ENCODE measurements at regions not wholly inside any gene's neighbourhood (a gene's known extent, or its start where the extent isn't known, plus 50 kb on each side); places are given as distances from the start of the nearest gene placed in this dataset.

DNA sequence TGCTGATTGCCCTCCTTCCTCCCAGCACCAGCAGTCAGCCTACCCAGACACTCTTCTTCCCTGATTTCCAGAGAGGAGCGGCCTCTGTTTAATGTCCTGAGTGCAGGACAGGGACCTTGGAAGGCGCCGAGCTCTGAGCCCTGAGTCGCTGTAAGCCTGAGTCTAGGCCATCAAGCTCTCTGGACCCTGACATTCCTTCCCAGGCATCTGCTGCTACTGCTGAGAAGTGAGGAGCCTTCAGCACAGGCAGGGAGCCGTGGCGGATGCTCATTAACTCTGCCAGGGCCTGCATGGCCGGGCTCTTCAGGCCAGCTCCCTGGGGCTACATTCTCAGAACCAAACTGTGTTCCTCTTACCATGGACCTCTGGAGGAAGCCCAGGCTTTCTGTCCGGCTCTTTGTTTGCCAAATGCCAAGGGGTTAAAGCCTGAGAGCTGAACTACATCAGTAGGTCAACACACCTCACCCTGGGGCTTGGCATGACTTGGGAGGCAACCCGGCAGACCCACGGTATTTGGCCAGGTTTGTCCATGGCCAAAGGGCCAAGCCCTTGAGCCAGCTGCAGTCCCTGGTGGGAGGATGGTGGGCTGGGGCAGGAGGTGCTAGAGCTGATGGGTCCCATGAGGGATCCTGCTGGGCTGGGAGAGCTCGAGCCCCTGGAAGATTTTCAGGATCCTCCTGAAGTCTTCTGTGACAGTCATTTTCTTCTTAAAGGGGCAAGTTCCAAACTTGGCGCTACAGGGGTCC lies 721.4 kb downstream of the BRD1 start:
- DNase-seq (ENCODE audit: low read depth in 2 of 3, low spot score in 2 of 3): no peak

GRCh38 chr22:49104434-49104833 lies 723.2 kb downstream of the BRD1 start:
- DNase-seq (ENCODE audit: low read depth in 2 of 3, low spot score in 2 of 3): no peak

- DNase-seq (ENCODE audit: low read depth in 2 of 3, low spot score in 2 of 3): no peak
Measured at GRCh38 chr22:49103314-49104059, 724.2 kb downstream of the BRD1 start.

- DNase-seq (ENCODE audit: low read depth in 2 of 3, low spot score in 2 of 3): no peak
Measured at GRCh38 chr22:49102367-49102766, 725.3 kb downstream of the BRD1 start.

- no peak for DNase-seq (ENCODE audit: low read depth in 2 of 3, low spot score in 2 of 3)
Measured at GRCh38 chr22:49101873-49102272, 725.8 kb downstream of the BRD1 start.

- DNase-seq (ENCODE audit: low read depth in 2 of 3, low spot score in 2 of 3): no peak
Measured at GRCh38 chr22:49101225-49101624, 726.4 kb downstream of the BRD1 start.

DNA sequence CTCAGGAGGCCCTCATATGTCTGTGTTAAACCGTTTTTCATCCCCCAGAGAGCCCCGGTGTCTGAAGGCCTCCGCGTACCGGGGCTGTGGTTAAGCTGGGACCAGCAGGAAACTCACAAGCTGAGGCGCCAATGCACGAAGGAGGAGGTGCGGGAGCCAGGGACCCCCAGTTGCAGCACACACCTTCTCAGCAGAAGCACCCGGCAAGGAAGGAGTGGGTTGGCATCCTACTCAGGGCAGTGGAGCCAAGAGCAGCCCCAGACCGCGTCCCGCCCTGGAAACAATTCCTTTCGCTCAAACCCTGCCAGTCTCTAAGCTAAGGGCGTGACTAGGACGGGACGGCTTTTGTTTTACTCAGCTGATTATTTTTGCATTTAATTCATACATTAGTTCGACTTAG lies 726.9 kb downstream of the BRD1 start:
- DNase-seq (ENCODE audit: low read depth in 2 of 3, low spot score in 2 of 3): no peak

- DNase-seq (ENCODE audit: low read depth in 2 of 3, low spot score in 2 of 3): no peak
Measured at GRCh38 chr22:49100316-49100715, 727.4 kb downstream of the BRD1 start.

DNA sequence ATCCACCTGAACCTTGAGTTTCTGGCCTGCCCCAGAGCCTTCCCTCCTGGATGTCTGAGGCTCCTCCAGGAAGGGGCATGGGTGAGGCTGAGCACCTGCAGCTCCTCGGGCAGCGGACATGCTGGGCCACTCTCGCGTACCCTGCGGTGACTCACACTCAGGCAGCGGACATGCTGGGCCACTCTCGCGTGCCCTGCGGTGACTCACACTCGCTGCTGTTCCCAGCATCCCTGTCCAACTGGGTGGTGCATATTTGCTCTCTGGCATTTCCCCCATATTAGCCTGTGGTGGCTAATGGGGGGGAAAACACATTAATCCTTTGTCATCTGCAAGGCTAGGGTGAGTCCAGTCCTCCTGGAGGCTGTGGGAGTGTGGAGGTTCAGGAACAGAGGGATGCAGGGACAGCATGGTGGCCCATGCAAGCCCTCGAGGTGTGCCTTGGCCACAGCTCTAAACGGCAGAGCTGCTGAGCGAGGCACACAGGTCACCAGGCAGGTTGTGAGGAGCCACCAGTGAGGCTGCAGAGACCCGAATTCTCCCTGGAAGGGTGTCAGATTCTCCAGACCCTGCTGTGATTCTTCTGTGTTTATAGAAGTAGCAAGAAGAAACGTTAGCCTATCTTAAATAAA lies 728.1 kb downstream of the BRD1 start:
- DNase-seq (ENCODE audit: low read depth in 2 of 3, low spot score in 2 of 3): no peak

- DNase-seq (ENCODE audit: low read depth in 2 of 3, low spot score in 2 of 3): no peak
Measured at GRCh38 chr22:49099089-49099488, 728.6 kb downstream of the BRD1 start.

DNA sequence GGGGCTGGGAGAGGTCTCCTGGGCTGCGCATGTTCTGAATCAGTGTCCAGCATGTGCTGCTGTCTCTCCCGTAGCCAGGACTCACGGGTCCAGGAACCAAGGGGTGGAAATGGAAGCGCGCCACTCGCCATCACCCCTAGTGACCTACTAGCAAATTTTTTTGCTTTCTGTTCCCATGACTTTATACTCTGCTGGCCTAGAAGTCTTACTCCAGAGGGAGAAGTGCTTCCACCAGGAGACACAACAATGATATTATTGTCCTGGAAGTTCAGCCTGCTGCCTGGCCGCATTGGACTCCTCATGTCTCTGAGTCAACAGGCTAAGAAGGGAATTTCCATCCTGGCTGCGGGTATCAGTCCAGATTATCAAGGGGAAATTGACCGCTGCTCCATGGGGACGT lies 729.7 kb downstream of the BRD1 start:
- no peak for DNase-seq (ENCODE audit: low read depth in 2 of 3, low spot score in 2 of 3)

DNA sequence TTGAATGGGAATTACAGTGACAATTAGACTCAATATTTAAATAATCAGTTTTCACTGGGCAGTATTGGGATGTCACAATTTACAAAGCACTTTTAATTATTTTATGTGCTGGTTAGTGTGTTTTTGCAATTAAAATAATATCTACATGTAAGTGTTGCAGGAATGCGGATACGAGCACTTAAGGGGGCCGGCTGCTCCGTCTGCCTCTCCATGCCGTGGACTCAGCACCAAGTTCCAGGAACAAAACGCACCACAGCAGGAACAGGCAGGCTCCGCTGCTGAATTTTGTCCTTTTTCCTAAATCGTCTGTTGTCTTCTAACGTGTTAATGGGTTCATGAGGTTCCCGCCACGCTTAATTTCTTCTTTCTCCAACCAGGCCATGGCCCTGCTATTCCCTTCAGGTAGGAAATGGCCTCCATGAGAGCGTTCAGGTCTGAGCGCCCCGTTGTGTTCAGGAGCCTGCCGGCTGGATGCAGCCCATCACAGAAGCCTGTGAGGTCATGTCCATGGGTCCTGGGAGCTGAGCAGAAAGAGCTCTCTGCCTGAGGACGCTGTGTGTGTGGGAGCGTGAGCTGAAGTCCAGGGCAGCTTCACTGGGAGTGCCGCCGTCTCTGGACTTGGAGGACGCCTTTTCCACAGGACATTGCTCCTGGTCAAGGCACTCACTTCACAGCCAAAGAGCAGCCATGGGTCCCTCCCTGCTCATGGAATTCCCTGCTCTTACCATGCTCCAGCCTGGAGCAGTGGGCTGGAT lies 730.3 kb downstream of the BRD1 start:
- DNase-seq (ENCODE audit: low read depth in 2 of 3, low spot score in 2 of 3): no peak

GRCh38 chr22:49096476-49096875 lies 731.2 kb downstream of the BRD1 start:
- DNase-seq (ENCODE audit: low read depth in 2 of 3, low spot score in 2 of 3): no peak

GRCh38 chr22:49095366-49095765 lies 732.3 kb downstream of the BRD1 start:
- DNase-seq (ENCODE audit: low read depth in 2 of 3, low spot score in 2 of 3): no peak

- DNase-seq (ENCODE audit: low read depth in 2 of 3, low spot score in 2 of 3): no peak
Measured at GRCh38 chr22:49094858-49095257, 732.8 kb downstream of the BRD1 start.

GRCh38 chr22:49094151-49094550 lies 733.5 kb downstream of the BRD1 start:
- DNase-seq (ENCODE audit: low read depth in 2 of 3, low spot score in 2 of 3): no peak

- DNase-seq (ENCODE audit: low read depth in 2 of 3, low spot score in 2 of 3): no peak
Measured at GRCh38 chr22:49093192-49093880, 734.3 kb downstream of the BRD1 start.

DNA sequence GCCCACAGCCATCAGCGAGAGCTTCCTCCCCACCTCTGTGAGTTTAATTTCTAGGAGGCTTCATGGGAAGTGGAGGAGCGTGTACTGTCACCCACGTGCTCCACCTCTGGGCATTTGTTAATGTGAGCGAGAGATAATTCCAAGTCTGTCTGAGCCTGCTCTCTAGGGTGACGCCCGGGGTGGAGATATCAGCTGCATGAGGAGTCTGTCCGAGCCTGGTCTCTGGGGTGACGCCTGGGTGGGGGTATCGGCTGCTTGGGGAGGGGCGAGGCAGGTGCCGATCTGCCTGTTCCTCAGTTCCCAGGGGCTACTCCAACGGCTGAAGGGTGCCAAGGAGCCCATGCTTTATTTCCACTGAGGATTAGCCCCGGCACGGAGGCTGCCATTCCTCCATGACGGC lies 735.0 kb downstream of the BRD1 start:
- no peak for DNase-seq (ENCODE audit: low read depth in 2 of 3, low spot score in 2 of 3)

- no peak for DNase-seq (ENCODE audit: low read depth in 2 of 3, low spot score in 2 of 3)
Measured at GRCh38 chr22:49091917-49092545, 735.6 kb downstream of the BRD1 start.

DNA sequence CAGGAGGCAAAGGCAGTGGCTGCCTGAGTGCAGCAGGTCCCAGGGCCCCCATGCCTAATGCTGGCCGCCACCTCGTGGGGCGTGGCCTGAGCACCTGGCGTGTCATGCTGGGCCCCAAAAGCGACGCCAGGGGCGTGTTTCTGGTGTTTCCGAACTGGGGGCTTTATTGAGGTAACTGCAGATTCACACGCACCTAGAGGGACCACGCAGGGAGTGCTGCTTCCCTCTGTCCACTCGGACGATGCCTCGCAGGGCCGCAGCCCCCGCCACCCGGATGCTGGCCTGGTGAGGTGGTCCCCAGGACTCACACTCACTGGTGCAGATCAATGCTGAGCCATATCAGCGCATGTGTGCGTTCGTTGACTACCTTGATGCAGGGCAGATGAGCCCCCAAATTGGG lies 736.2 kb downstream of the BRD1 start:
- no peak for DNase-seq (ENCODE audit: low read depth in 2 of 3, low spot score in 2 of 3)

DNA sequence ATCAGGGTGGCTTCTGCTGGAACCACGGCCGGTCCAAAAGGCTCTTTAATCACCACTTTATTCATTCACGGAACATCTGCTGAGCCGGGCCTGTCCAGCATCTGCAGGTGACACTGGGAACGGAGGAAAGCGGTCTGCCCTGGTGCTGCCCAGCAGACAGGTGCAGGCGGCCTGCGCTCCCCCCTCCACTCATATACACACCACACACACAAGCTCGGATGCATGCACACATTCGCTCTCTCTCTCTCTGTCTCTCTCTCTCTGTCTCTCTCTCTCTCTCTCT lies 736.9 kb downstream of the BRD1 start:
- DNase-seq (ENCODE audit: low read depth in 2 of 3, low spot score in 2 of 3): no peak

Measured in activated CD8-positive, alpha-beta memory T cell treated with anti-CD3 and anti-CD28 coated beads for 48 hours (primary cell).